ENCODE measurements at regions not wholly inside any gene's neighbourhood (a gene's known extent, or its start where the extent isn't known, plus 50 kb on each side); places are given as distances from the start of the nearest gene placed in this dataset.
"Not testable (repeated sequence)": the region's sequence is repeated elsewhere in the genome, so short reads cannot be mapped to it uniquely, and the experiment has no call there.

DNA sequence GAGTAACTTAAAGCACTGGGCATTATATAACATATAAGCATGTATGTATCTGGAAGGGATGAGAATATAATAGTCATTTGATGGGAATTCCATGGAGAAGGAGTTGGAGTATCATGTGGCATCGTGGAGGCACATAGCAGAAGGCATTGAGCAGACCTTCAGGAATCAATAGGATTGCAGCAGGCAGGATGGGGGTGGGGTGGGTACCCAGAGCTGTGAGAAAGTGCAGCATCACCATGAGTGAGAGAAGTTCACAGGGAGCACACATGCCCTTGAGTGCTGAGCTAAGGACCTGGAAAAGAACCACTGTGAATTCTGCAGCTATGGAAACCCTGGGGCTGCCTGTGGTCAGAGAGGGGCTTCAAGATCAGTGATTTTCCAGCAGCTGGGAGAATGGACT lies 57.3 kb downstream of the MED10 start:
- DNase-seq: no peak

DNA sequence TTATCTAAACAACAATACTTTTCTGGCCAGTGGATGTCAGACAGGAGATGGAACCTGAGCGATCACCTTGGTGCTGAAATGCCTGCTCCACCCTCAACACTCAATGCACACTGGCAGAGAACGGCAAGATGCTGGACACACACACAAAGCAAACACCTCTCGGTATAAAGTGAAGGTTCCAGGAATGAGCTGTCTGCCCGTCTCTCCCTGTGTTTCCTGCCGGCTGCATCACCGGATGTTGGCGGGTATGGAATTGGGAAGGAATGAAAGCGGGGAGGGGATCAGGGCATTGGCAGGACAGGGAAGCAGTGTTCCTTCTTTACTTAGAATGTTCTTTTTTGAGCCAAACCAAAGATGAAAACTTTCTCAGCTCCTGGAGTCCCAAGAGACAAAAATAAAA lies 59.2 kb downstream of the MED10 start:
- no peak for DNase-seq

DNA sequence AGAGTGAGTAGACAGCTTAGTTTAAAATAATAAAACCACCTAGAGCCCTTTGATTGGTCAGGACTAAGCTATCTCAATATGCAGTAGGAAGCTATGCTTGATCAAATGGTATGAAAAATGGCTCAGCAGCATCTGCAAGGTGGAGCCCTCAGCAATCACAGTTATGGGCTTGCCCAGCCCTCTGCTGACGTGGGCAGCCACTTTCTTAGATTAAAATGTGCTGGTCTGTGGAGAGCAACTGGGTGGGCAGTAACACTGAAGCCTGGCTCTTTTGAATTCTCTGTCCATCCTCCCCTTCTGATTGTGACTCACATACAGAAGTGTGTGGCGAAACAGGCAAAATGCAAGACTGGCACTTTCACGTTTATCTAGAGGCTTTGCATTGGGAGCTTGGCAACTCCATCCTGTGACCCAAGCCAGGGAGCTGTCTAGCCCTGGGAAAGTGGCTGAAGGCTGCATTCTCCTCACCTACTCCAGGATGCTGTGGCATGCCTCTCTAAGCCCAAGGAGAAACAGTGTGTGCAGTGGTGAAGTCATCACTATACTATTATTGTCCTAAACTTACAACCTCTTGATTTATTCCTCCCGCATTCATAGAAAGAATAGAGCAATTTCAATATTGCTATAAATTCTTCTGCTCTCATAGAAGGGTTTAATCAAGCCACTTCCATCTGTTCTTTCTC lies 61.1 kb downstream of the MED10 start:
- no peak for DNase-seq

DNA sequence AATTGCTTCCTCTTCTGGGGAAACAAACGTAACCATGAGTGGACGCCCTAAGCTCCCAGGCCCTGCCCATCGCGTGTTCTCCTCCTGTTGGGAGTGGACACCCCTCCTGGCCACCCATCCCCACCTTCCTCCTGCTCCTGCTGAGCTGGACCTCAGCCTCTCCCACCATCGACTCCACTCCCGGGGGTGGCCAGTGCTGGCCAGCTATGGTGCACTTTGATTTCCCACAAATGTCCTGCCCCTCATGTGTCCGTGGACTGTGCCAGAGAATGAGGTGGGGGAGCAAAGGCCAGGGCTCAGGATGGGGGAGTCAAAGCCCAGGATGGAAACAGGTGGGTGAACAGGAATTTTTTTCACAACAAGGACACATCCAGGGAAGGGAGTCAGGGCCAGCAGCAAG lies 62.8 kb downstream of the MED10 start:
- DNase-seq: no peak

DNA sequence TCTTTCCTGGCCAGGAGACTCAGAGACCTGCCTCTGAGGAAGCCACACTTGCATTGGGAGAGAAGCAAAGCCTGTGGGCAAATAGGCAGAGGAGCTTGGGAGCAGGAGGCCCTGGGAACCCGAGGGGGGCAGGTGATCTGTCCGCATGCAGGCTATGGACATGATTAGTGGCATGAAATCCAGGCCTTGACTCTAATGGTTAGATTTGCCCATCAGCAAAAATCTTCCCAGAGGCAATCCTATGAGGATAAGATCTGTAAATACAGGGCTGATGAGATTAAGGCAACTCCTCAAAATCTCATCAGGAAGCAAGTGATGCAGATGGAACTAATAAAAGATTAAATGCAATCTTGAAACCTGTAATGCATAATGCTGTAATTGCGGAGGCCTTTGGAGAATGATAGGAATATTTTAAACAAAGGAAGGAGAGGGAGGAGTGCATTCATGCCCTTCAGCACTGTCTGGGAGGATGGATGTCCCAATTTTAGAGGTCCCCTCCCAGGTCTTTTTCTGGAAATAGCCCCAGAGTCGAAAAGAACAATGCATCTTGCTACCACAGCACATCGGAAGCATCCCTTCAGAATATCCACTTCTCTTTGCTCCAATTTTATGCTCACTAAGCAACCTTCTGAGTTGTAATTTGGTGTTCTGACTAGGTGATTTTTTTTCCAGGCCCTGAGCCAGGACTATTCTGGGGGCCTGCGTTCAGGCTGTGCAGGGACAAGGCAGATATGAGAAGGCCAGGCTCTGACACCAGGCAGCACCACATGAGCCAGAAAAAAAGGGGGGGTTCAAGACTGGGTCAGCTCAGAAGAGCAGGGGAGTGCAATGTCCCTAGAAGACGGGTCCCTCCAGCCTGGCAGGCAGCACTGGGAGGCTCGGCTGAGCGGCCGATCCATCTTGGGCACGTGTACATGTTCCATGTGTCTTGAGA lies 66.5 kb downstream of the MED10 start:
- DNase-seq: no peak

DNA sequence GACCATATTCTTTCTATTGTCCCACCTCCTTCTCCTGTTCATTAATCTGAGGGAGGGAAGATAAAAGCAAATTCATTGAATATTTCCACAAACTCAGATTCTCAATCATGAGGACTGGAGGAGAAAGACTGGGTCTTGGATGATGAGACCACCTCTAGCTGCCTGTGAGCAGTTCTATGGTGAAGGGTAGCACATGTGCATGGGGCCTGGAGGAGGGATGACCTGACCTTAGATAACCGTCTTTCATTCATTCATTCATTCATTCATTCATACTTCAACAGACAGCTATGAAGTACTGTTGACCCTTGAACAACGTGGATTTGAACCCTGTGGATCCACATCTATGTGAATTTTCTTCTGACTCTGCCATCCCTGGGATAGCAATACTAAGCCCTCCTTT lies 68.4 kb downstream of the MED10 start:
- DNase-seq: no peak

DNA sequence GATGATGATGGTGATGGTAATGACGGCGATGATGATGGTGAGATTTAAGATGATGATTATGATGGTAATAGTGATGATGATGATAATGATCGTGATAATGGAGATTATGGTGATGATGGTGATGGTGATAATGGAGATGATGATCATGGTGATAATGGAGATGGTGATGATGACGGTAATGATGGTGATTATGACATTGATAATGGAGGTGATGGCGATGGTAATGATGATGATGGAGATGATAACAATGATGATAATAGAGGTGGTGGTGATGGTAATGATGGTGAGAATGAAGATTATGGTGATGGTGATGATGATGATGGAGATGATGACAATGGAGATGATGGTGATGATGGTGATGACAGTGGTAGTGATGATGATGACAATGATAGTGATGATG lies 69.7 kb downstream of the MED10 start:
- no peak for DNase-seq

DNA sequence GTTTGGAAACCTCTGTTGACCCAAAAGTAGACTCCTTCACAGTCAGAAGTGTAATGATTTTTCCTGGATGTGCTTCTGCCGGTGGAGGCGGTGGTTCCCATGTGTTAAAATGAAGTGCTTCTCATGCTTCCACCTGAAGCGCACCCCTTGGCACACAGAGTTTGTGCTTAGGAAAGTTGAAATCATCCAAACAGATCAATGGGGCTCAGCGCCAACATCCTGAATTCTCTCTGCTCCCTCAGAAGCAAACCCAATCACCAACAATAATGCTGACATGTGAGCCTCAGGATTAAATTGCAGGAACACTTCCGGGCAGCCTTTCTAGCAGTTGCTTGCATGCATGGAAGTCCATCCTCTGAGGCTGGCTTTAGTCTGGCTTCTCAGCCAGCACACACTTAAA lies 71.0 kb downstream of the MED10 start:
- no peak for DNase-seq

DNA sequence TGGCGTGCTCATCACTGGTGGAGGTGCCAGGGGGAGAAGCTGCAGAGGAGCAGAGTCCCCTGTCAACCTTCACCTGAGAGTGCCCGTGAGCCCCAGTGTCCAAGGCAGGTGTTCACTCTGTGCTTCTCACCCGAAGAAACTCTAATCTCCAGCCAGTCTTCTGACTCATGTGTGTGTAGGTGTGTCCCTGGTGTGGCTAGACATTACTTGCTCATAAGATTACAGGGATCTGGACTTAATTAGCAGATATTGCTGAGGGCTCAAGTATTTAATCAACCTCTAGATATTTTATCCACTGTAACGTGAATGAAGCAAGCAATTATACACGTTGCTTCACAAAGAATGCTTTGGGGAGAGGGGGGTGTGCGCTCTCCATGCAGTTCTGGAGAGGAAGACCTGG lies 72.5 kb downstream of the MED10 start:
- no peak for DNase-seq

DNA sequence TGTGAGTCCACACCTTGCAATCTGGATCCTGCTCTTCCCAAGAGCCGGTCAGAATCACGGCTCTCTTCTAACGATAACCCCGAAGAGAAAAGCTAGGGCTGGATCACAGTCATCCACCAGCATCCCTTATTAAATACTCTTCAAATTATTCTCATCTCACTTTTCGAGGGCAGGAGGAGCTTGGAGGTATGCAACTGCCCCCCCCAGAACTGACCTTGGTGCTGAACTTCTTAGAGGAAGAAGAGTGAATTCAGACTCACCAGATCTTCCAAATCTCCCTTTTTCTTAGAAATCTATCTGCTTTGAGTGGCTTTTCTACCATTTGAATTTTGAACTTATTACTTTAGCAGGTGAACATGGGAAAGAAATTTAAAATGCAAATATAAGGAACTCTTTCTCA lies 75.7 kb downstream of the MED10 start:
- DNase-seq: no peak

DNA sequence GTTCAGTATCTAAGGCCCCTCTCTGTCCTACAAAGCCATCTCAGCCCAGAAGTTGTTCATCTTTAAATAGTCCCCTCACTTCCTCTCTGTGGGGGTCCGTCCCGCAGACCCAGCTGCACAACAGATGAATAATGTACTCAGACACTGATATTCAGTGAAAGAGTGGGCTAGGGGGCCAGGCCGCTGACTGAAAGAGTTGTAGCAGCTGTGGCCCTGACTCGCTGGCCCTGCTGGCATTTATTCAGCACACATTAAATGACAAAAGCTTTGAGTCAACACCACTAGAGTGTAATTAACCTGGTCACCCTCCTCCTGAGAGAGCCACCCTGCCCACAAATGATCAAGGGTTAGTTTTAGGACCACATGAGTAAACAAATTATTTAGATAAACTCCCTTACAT lies 76.3 kb downstream of the MED10 start:
- DNase-seq: no peak

DNA sequence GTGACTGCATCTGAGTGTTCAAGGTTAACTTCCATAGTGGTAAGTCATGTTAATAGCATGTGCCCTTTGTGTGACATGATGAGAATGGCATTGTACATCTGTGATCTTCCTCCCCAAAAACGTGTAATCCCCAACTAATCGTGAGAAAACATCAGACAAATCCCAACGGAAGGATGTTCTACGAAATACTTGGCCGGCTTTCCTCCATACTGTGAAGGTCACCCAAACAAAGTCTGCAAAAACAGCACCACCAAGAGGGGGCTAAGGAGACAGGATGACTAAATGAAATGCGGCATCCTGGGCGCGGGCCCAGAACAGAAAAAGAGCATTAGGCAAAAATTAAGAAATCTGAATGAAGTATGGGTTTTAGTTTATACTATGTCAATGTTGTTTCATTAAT lies 81.8 kb downstream of the MED10 start:
- no peak for DNase-seq

DNA sequence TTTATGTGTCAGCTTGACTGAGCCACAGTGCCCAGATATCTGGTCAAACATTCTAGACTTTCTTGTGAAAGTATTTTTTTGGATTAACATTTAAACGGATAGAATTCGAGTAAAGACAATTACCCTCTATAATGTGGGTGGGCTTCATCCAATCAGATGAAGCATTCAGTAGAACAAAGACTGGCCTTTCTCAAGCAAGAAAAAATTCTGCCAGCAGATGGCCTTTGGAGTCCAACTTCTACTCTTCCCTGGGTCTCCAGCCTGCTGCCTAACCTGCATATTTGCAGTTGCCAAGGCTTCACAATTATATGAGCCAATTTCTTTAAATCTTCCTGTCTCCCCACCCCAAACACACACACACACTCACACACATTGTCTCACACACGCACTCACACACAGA lies 86.4 kb downstream of the MED10 start:
- DNase-seq: no peak

DNA sequence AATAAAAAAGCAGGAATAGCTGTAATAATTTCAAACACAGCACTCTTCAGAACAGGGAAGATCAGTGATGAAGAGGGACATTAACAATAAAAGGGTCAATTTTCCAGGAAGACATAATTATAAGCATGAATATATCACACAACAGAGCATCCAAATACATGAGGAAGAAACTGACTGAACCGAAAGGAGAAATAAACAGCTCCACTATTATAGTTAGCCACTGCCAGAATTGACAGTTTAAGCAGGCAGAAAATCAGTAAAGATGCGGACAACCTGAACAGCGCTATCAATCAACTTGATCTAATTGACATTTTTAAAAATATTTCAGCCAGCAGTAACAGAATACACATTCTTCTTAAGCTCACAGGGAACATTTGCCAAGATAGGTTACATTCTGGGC lies 89.1 kb downstream of the MED10 start:
- DNase-seq: no peak

DNA sequence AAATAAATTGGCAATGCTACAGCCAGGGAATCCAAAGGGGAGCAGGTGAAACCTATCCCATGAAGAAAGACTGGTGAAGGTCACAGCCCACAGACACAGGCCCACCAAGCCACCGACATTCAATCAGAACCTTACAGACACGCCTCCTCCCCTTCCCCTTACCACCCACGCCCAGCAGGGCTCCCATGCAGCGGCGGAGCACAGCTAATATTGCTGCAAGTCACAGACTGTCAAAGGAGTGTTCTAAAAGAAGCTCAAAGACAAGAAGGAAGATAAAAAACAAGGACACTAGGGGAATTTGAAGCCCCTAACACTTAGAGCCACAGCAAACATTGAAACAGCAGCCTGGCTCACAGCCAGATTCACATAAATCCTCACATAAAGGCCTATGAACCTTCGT lies 91.2 kb downstream of the MED10 start:
- no peak for DNase-seq

DNA sequence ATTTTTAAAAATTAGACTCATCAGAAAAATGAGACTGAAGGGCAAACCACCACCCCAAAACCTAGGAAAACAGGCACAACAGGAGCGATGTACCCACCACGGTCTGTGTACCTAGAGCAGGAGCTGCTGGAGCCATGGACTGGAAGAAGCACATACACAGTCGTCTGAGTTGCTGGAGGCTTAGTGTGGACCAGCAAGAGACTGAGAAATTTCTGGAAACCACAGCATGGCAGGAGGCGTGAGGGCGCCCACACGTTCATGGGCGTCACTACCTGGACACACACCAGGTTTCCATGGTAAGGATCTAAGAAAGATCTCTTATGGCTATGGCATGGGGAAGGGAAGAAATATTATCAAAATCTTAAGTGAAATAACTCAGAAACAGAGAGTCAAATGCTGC lies 91.9 kb downstream of the MED10 start:
- no peak for DNase-seq

DNA sequence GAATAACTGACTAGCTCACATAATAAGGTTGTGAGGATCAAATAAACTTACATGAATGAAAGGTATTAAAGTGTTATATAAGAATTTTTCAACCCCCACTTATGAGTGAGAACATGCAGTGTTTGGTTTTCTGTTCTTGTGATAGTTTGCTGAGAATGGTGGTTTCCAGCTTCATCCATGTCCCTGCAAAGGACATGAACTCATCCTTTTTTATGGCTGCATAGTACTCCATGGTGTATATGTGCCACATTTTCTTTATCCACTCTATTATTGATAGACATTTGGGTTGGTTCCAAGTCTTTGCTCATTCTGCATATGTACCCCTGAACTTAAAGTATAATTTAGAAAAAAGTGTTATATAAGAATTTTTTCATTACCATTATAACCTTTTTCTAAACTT lies 93.9 kb downstream of the MED10 start:
- DNase-seq: not testable (repeated sequence)

DNA sequence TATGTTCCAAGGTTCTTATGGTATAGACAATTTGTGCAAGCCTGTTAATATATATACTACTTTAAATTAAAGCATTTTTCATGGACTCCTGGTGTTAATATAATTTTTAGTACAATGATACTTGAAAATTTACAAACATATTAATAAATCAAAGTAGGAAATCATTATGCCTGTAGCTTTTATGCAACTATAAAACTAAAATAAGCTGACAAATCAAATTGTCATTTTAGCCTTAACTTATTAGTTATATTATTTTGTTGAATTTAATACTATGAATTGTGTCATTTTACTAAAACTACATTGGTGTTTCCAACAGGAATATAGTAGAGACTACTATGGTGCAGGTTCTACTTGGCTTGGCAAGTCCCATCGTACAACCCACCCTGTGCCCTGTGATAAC lies 96.0 kb downstream of the MED10 start:
- DNase-seq: no peak

DNA sequence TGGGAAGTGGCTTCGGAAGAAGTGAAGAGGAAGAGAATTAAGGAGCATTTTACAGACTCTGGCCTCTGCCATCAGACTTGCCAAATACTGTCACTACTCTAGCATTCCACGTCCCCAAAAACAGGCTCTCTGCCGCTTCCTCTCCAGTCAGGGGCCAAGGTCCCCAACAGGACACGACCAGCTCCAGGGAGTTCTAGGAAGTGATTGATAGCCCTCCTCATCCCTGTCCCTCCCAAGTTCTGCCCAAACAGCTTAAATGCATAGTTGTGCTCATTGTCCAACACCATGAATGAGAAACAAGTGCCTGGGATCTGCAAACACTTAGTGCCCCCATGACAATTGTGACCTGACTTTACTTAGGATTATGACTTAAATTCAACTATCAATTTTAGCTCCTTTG lies 96.5 kb downstream of the MED10 start:
- no peak for DNase-seq

DNA sequence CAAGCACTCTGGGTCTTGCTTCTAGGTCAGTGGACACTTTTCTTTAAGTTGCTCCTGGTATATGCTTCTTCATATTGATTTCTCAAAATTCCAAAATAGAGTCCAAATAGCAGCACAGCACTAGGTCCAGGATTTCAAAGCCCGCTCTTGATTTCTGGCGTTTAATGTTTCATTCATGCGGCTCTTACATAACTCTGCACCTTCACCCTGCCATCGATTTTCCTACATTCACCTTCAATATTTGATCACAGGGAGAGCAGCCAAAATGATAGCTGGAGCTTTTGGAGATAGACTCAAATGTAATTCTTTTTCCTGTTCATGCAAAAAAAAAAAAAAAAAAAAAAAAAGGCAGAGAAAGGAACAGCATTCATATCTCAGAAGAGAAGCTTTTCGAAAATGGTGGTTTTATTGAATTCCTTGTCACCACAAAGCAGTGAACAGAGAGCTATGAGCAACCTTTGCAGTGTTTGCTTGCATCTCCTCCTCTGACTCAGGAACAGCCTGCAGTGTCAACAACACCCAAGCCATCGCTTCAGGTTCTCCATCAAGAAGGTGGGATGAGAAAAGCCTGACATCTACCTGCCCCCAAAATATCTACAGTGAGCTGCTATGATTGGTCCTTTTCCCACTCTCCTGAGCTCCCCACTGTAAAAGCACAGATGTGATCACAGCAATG lies 97.8 kb downstream of the MED10 start:
- DNase-seq: no peak

DNA sequence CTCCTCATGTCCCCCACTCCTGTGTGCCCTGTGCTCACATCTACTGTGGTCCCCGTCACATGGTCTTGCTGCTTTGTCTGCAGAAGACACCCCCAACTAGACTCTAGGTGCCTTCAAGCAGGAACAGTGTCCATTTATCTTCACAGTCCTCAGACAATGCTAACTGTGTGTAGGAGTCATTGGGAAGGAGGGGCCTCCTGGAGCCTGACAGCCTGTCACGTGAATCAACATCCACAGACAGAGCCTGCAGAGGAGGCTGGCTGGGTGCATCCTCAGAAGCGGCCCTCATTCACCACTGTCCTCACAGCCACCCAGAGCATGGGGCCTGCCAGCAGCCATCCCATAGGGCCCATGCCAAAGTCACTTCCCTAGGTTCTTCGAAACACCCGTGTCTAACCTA lies 98.7 kb downstream of the MED10 start:
- no peak for DNase-seq

DNA sequence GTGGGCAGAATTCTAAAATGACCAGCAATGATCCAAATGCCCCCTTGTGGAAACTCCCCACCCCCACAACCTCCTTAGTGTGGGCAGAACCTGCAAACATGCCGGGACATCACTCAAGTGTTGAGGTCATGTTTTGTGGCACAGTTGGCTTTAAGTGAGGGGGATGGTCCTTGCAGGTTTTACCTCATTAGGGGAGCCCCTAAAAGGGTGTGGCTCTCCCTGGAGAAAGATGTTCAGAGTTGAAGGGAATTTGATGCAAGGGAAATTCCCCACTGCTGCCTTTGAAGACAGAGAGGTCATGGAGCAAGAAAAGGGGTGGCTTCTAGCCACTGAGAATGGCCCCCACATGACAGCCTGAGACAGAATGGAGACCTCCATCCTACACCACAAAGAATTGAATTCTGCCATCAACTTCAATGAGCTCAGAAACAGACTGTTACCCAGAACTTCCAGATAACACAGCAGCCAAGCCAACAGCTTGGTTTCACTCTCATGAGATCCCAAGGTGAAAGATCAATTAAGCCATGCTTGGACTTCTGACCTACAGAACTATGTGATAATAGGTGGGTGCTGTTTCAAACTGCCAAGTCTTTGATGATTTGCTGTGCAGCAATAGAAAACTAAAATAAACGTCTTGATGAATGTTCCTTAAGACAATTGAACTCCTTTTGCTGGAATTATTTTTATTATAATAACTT lies 103.4 kb downstream of the MED10 start:
- DNase-seq: no peak

DNA sequence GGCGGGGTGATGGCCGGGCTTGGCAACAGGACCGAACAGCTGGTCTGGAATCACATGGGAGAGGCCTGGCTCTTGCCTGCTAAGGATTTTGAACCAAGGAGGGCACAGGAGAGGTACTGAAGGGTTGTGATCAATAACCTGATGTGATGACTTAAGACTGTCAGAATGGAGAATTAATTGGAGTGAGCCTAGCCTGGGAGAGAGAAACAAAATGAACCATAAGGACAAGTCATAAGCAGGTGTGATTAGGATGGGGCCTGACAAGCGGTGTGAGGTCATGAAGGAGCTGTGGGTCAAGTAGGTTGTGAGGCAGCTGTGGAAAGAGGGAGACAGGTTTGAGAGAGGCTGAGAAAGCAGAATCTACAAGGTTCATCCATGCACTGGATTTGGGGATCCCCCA lies 104.6 kb downstream of the MED10 start:
- no peak for DNase-seq
